IPS-18c (cell line): ENCODE measurements at regions not wholly inside any gene's neighbourhood (a gene's known extent, or its start where the extent isn't known, plus 50 kb on each side); places are given as distances from the start of the nearest gene placed in this dataset.
"Not testable (repeated sequence)": the region's sequence is repeated elsewhere in the genome, so short reads cannot be mapped to it uniquely, and the experiment has no call there.

Experiments
- H3K4me3 ChIP-seq: 2 replicates; pipeline ENCODE4 v1.7.0; 2013; ENCODE audit warnings: low read depth, mild to moderate bottlenecking, low read length, moderate library complexity; ENCODE audit not compliant: insufficient read depth
- H3K9me3 ChIP-seq: one replicate; pipeline ENCODE4 v1.6.1; 2013; ENCODE audit warnings: mild to moderate bottlenecking, low read length, moderate library complexity; ENCODE audit not compliant: control insufficient read depth, insufficient read depth

GRCh38 chr10:21418981-21419576, 106.4 kb downstream of the SKIDA1 start:
- not testable (repeated sequence) for H3K9me3 ChIP-seq, H3K4me3 ChIP-seq

GRCh38 chr10:21417172-21417712, 108.2 kb downstream of the SKIDA1 start:
- Histone ChIP-seq H3K4me3 (no peak overlapping the region), H3K9me3 (no peaks in the 10 kb centered on the region)

GRCh38 chr10:21413680-21414079, 111.8 kb downstream of the SKIDA1 start:
- H3K9me3 ChIP-seq = no peaks in the 10 kb centered on the region
- no peak overlapping the region for H3K4me3 ChIP-seq

GRCh38 chr10:21413268-21413667, 112.2 kb downstream of the SKIDA1 start:
- Histone ChIP-seq H3K9me3 (no peaks in the 10 kb centered on the region), H3K4me3 (no peak overlapping the region)

GRCh38 chr10:21406595-21407193, 118.8 kb downstream of the SKIDA1 start:
- Histone ChIP-seq H3K4me3 (no peak overlapping the region), H3K9me3 (no peaks in the 10 kb centered on the region)

GRCh38 chr10:21405981-21406380, 119.5 kb downstream of the SKIDA1 start:
- Histone ChIP-seq H3K9me3 (no peaks in the 10 kb centered on the region), H3K4me3 (no peak overlapping the region)

GRCh38 chr10:21403256-21404015, 122.0 kb downstream of the SKIDA1 start:
- no peak overlapping the region for H3K4me3 ChIP-seq
- no peaks in the 10 kb centered on the region for H3K9me3 ChIP-seq

GRCh38 chr10:21402606-21403083, 122.8 kb downstream of the SKIDA1 start:
- Histone ChIP-seq H3K4me3 (no peak overlapping the region), H3K9me3 (no peaks in the 10 kb centered on the region)

- H3K9me3 ChIP-seq = no peaks in the 10 kb centered on the region
- no peak overlapping the region for H3K4me3 ChIP-seq
Measured at GRCh38 chr10:21401196-21401595, 124.3 kb downstream of the SKIDA1 start.

- no peaks in the 10 kb centered on the region for H3K9me3 ChIP-seq
- H3K4me3 ChIP-seq = no peak overlapping the region
Measured at GRCh38 chr10:21399392-21400035, 126.0 kb downstream of the SKIDA1 start.

- no peak overlapping the region for H3K4me3 ChIP-seq
- no peaks in the 10 kb centered on the region for H3K9me3 ChIP-seq
Measured at GRCh38 chr10:21398563-21399231, 126.8 kb downstream of the SKIDA1 start.

- Histone ChIP-seq H3K9me3 (no peaks in the 10 kb centered on the region), H3K4me3 (no peak overlapping the region)
Measured at GRCh38 chr10:21396889-21397288, 128.6 kb downstream of the SKIDA1 start.

GRCh38 chr10:21393931-21394330, 131.6 kb downstream of the SKIDA1 start:
- Histone ChIP-seq H3K4me3 (no peak overlapping the region), H3K9me3 (no peaks in the 10 kb centered on the region)

- Histone ChIP-seq H3K4me3 (no peak overlapping the region), H3K9me3 (no peaks in the 10 kb centered on the region)
Measured at GRCh38 chr10:21388589-21388988, 136.9 kb downstream of the SKIDA1 start.

GRCh38 chr10:21387868-21388267, 137.6 kb downstream of the SKIDA1 start:
- no peaks in the 10 kb centered on the region for H3K9me3 ChIP-seq
- no peak overlapping the region for H3K4me3 ChIP-seq

GRCh38 chr10:21385996-21386585, 139.4 kb downstream of the SKIDA1 start:
- Histone ChIP-seq H3K4me3 (no peak overlapping the region), H3K9me3 (no peaks in the 10 kb centered on the region)

GRCh38 chr10:21385536-21385935, 139.9 kb downstream of the SKIDA1 start:
- H3K9me3 ChIP-seq = no peaks in the 10 kb centered on the region
- H3K4me3 ChIP-seq = no peak overlapping the region
